Loucy (cell line): ENCODE measurements at regions not wholly inside any gene's neighbourhood (a gene's known extent, or its start where the extent isn't known, plus 50 kb on each side); places are given as distances from the start of the nearest gene placed in this dataset.

Source experiments
- EZH2phosphoT487 ChIP-seq: fragments of 200-600 bp; IDR thresholded peaks from 2 replicates; pipeline ENCODE4 v1.6.1; 2018; ENCODE audit warnings: antibody characterized with exemption, mild to moderate bottlenecking, moderate library complexity, borderline replicate concordance
- TF ChIP-seq, protein P1 (sequence below): fragments of 200-600 bp; sonication (generic); conservative IDR thresholded peaks from 2 replicates; pipeline ENCODE4 v1.5.1; 2014; ENCODE audit warnings: mild to moderate bottlenecking, antibody characterized with exemption, low read length

- TF ChIP-seq, protein P1, sequence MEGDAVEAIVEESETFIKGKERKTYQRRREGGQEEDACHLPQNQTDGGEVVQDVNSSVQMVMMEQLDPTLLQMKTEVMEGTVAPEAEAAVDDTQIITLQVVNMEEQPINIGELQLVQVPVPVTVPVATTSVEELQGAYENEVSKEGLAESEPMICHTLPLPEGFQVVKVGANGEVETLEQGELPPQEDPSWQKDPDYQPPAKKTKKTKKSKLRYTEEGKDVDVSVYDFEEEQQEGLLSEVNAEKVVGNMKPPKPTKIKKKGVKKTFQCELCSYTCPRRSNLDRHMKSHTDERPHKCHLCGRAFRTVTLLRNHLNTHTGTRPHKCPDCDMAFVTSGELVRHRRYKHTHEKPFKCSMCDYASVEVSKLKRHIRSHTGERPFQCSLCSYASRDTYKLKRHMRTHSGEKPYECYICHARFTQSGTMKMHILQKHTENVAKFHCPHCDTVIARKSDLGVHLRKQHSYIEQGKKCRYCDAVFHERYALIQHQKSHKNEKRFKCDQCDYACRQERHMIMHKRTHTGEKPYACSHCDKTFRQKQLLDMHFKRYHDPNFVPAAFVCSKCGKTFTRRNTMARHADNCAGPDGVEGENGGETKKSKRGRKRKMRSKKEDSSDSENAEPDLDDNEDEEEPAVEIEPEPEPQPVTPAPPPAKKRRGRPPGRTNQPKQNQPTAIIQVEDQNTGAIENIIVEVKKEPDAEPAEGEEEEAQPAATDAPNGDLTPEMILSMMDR, result no peak
- TF ChIP-seq EZH2phosphoT487, result no peak
These were observed 292.5 kb downstream of the NUP35 start for GRCh38 chr2:183416753-183417152.
